ENCODE measurements at regions not wholly inside any gene's neighbourhood (a gene's known extent, or its start where the extent isn't known, plus 50 kb on each side); places are given as distances from the start of the nearest gene placed in this dataset.

GRCh38 chr13:99058527-99059495 is 80.9 kb upstream of the DOCK9 start:
- Histone ChIP-seq H3K9me3 (ENCODE audit: severe bottlenecking) (no peaks in the 10 kb centered on the region), H3K27me3 (ENCODE audit: insufficient read depth, low read depth, severe bottlenecking) (no peaks in the 10 kb centered on the region), H3K4me3 (ENCODE audit: low read depth, low read length) (no peak overlapping the region), H3K27ac (no peak overlapping the region), H3K36me3 (peaks cover under 1% of the 10 kb centered on the region; the same call in 1 of the 2 replicates)
- DNase-seq: no peak
- TF ChIP-seq CTCF (IDR thresholded peaks at IDR 0.05; ENCODE audit: low read depth, low read length): no peak

- Histone ChIP-seq H3K4me3 (ENCODE audit: low read depth, low read length) (no peak overlapping the region), H3K9me3 (ENCODE audit: severe bottlenecking) (no peaks in the 10 kb centered on the region), H3K27ac (no peak overlapping the region), H3K36me3 (peaks cover 3% of the 10 kb centered on the region), H3K27me3 (ENCODE audit: insufficient read depth, low read depth, severe bottlenecking) (no peaks in the 10 kb centered on the region)
- TF ChIP-seq CTCF (IDR thresholded peaks at IDR 0.05; ENCODE audit: low read depth, low read length): no peak
- DNase-seq: no peak
Measured at GRCh38 chr13:99059498-99060075, 81.7 kb upstream of the DOCK9 start.

- Histone ChIP-seq H3K36me3 (peaks cover 3% of the 10 kb centered on the region), H3K4me3 (ENCODE audit: low read depth, low read length) (no peak overlapping the region), H3K27ac (peak overlapping the region; percentile 38), H3K27me3 (ENCODE audit: insufficient read depth, low read depth, severe bottlenecking) (no peaks in the 10 kb centered on the region), H3K9me3 (ENCODE audit: severe bottlenecking) (no peaks in the 10 kb centered on the region)
- TF ChIP-seq CTCF (IDR thresholded peaks at IDR 0.05; ENCODE audit: low read depth, low read length): no peak
- DNase-seq: no peak
Measured at GRCh38 chr13:99061411-99061810, 83.5 kb upstream of the DOCK9 start.

GRCh38 chr13:99062593-99062992 is 84.7 kb upstream of the DOCK9 start:
- Histone ChIP-seq H3K36me3 (peaks cover 3% of the 10 kb centered on the region), H3K27ac (0 out of 2 replicates have a peak overlapping the region, but pooled peaks have one; percentile 2), H3K4me3 (ENCODE audit: low read depth, low read length) (no peak overlapping the region), H3K27me3 (ENCODE audit: insufficient read depth, low read depth, severe bottlenecking) (no peaks in the 10 kb centered on the region), H3K9me3 (ENCODE audit: severe bottlenecking) (no peaks in the 10 kb centered on the region)
- no peak for TF ChIP-seq CTCF (IDR thresholded peaks at IDR 0.05; ENCODE audit: low read depth, low read length)
- no peak for DNase-seq

GRCh38 chr13:99063178-99063577 is 85.3 kb upstream of the DOCK9 start:
- no peaks in the 10 kb centered on the region for H3K9me3 ChIP-seq (ENCODE audit: severe bottlenecking)
- no peak for DNase-seq
- no peaks in the 10 kb centered on the region for H3K27me3 ChIP-seq (ENCODE audit: insufficient read depth, low read depth, severe bottlenecking)
- H3K27ac ChIP-seq: 0 out of 2 replicates have a peak overlapping the region, but pooled peaks have one; percentile 2
- H3K36me3 ChIP-seq: peaks cover 3% of the 10 kb centered on the region
- TF ChIP-seq CTCF (IDR thresholded peaks at IDR 0.05; ENCODE audit: low read depth, low read length): no peak
- H3K4me3 ChIP-seq (ENCODE audit: low read depth, low read length): no peak overlapping the region
